IPS DF 6.9 (cell line): ENCODE measurements at regions not wholly inside any gene's neighbourhood (a gene's known extent, or its start where the extent isn't known, plus 50 kb on each side); places are given as distances from the start of the nearest gene placed in this dataset.

Source experiments
- DNase-seq: peaks from one replicate; pipeline ENCODE4 v3.0.0-alpha.2; 2013; ENCODE audit warnings: low read depth, low spot score
- H3K27ac ChIP-seq: one replicate; pipeline ENCODE4 v1.5.1; 2013; ENCODE audit warnings: low read length, control low read depth
- H3K27me3 ChIP-seq: 2 replicates; pipeline ENCODE4 v1.6.1; 2013; ENCODE audit warnings: mild to moderate bottlenecking, low read length; ENCODE audit not compliant: control insufficient read depth, insufficient read depth
- H3K36me3 ChIP-seq: 2 replicates; pipeline ENCODE4 v1.6.1; 2013; ENCODE audit warnings: low read length; ENCODE audit not compliant: control insufficient read depth, insufficient read depth
- H3K4me1 ChIP-seq: 2 replicates; pipeline ENCODE4 v1.6.1; 2013; ENCODE audit warnings: low read length; ENCODE audit not compliant: control insufficient read depth, insufficient read depth
- H3K4me3 ChIP-seq: 2 replicates; pipeline ENCODE4 v1.5.1; 2013; ENCODE audit warnings: mild to moderate bottlenecking, low read length
- H3K9me3 ChIP-seq: 2 replicates; pipeline ENCODE4 v1.6.1; 2013; ENCODE audit warnings: low read length, inconsistent platforms; ENCODE audit not compliant: control insufficient read depth, insufficient read depth
- WGBS: extraction: QIAGEN DNeasy Blood & Tissue Kit; methylation state at CpG from one replicate; pipeline ENCODE4 v1.1.7; 2013; ENCODE audit warnings: mixed read lengths, missing lambda C conversion rate; ENCODE audit not compliant: insufficient read length, insufficient coverage; 5-methylcytosine and 5-hydroxymethylcytosine counted together

DNA sequence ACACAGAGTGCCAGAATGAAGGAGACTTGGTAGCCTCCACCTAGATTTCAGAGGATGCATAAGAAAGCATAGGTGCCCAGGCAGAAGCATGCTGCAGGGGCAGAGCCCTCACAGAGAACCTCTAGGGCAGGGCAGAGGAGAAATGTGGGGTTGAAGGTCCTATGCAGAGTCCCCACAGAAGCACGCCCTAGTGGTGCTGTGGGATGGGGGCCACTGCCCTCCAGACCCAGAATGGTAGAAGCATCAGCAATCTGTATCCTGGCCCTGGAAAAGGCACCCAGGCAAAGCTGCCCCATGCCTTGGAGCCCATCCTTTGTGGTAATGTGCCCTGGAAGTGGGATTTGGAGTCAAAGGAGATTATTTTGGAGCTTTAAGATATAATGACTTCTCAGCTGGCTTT lies 992.9 kb upstream of the PABPC4L start:
- Histone ChIP-seq H3K27ac (no peak overlapping the region), H3K27me3 (no peaks in the 10 kb centered on the region), H3K36me3 (no peaks in the 10 kb centered on the region), H3K4me1 (no peaks in the 10 kb centered on the region), H3K9me3 (no peaks in the 10 kb centered on the region), H3K4me3 (no peak overlapping the region)
- DNase-seq: no peak
- WGBS: no CpG with 5 or more reads among the region's 1 CpG

DNA sequence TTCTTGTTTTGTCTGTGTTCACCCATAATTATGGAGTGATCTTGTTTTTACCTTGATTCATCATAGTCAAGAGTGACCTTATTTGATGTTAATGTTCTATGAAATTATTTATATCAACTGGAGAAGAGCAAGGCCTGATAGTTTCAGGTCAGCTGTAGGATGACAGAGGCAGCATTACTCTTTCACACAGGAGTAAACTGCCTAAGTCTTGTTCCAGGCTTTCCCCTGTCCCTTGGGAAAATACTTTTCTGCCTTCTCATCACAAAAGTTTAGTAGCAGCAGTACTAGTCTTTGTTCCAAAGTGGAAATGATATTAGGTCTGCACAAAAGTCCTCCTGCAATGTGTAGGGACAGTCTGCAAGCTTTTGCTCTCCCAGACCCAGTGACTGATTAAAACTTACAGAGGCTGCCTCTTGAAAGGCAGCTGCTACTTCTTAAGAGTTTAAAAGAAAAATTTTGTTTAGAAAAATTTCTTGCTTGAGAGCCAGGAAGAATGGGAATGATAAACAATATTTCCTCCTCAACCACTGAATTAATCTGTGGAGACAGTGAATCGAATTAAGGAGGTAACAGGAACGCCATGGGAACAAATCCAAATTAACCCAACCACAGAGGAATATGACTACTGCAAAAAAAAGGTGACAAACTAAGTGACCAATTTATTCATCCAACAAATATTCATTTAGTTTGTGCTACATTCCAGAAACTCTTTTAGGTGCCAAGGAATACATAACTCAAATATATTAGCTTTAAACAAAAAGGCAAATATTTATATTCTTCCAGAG lies 991.4 kb upstream of the PABPC4L start:
- no peak for DNase-seq
- no CpG with 5 or more reads among the region's 2 CpGs for WGBS
- Histone ChIP-seq H3K27me3 (no peaks in the 10 kb centered on the region), H3K9me3 (no peaks in the 10 kb centered on the region), H3K4me1 (no peaks in the 10 kb centered on the region), H3K36me3 (no peaks in the 10 kb centered on the region), H3K27ac (no peak overlapping the region), H3K4me3 (no peak overlapping the region)

- WGBS: no CpG with 5 or more reads among the region's 1 CpG
- peaks cover 2% of the 10 kb centered on the region; the same call in 1 of the 2 replicates for H3K4me1 ChIP-seq
- H3K27ac ChIP-seq: no peak overlapping the region
- H3K36me3 ChIP-seq: no peaks in the 10 kb centered on the region
- no peak for DNase-seq
- H3K9me3 ChIP-seq: no peaks in the 10 kb centered on the region
- H3K27me3 ChIP-seq: no peaks in the 10 kb centered on the region
- H3K4me3 ChIP-seq: no peak overlapping the region
These were observed 990.0 kb upstream of the PABPC4L start for GRCh38 chr4:135191596-135191995.

- no peak for DNase-seq
These were observed 984.4 kb upstream of the PABPC4L start for GRCh38 chr4:135186002-135186401.

GRCh38 chr4:135185256-135185655 lies 983.7 kb upstream of the PABPC4L start:
- peaks cover 7% of the 10 kb centered on the region; the same call in 1 of the 2 replicates for H3K4me1 ChIP-seq

More at GRCh38 chr4:135186002-135186401, 984.4 kb upstream of the PABPC4L start:
- no peaks in the 10 kb centered on the region for H3K9me3 ChIP-seq
- H3K4me3 ChIP-seq: no peak overlapping the region
- H3K27ac ChIP-seq: no peak overlapping the region
- no CpG with 5 or more reads among the region's 3 CpGs for WGBS
- peaks cover 7% of the 10 kb centered on the region; the same call in 1 of the 2 replicates for H3K4me1 ChIP-seq
- no peaks in the 10 kb centered on the region for H3K27me3 ChIP-seq
- no peaks in the 10 kb centered on the region for H3K36me3 ChIP-seq

GRCh38 chr4:135184715-135185114 lies 983.1 kb upstream of the PABPC4L start:
- no peaks in the 10 kb centered on the region for H3K27me3 ChIP-seq
- H3K9me3 ChIP-seq: no peaks in the 10 kb centered on the region
- no peak overlapping the region for H3K27ac ChIP-seq
- H3K36me3 ChIP-seq: no peaks in the 10 kb centered on the region
- DNase-seq: no peak
- WGBS: no CpG with 5 or more reads among the region's 6 CpGs
- peaks cover 7% of the 10 kb centered on the region; the same call in 1 of the 2 replicates for H3K4me1 ChIP-seq
- H3K4me3 ChIP-seq: no peak overlapping the region

More at GRCh38 chr4:135185256-135185655, 983.7 kb upstream of the PABPC4L start:
- no CpG with 5 or more reads among the region's 4 CpGs for WGBS
- Histone ChIP-seq H3K27ac (no peak overlapping the region), H3K27me3 (no peaks in the 10 kb centered on the region), H3K4me3 (no peak overlapping the region), H3K36me3 (no peaks in the 10 kb centered on the region), H3K9me3 (no peaks in the 10 kb centered on the region)
- DNase-seq: no peak

DNA sequence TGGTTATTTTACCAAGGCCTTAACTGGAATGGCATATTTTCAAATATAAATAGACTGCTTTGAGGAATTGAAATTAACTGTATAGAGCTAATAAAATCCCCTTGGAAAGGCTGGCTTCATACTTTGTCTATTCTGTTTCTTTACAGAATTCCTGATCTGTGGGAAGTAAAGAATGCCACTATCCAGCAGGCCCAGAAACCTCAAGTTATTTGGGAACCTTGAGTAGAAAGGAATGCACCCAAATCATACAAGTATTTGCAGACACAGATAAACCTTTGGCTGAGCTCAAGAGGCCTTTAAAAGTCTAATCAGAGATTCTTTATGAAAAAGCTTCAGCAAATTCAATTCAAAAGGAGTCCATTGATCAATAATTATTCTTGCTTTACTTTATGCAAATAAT lies 975.7 kb upstream of the PABPC4L start:
- Histone ChIP-seq H3K4me3 (no peak overlapping the region), H3K4me1 (no peaks in the 10 kb centered on the region), H3K27me3 (no peaks in the 10 kb centered on the region), H3K36me3 (no peaks in the 10 kb centered on the region), H3K27ac (no peak overlapping the region), H3K9me3 (no peaks in the 10 kb centered on the region)
- no peak for DNase-seq

- no peak overlapping the region for H3K4me3 ChIP-seq
These were observed 965.1 kb upstream of the PABPC4L start for GRCh38 chr4:135166661-135167060.

DNA sequence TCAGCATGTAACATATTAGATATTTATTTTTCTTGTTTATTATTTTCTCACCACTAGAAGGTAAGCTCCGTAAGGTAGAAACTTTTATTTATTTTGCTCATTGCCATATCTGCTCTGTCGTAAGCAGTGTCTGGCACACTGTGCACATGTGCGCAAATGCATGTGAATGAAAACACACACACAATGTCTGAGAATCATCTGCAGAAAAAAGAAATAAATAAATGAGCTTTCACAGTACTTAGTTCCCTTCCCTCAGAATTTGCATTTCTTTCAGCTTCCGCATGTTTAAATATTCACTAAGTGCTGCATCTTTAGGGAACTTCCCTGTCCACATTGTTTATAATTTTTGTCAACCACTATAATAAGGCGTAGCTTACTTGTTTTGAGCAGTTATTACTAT lies 963.0 kb upstream of the PABPC4L start:
- H3K4me3 ChIP-seq: no peak overlapping the region
- no peaks in the 10 kb centered on the region for H3K27me3 ChIP-seq
- H3K36me3 ChIP-seq: no peaks in the 10 kb centered on the region
- no peak for DNase-seq
- WGBS: no CpG with 5 or more reads among the region's 5 CpGs
- H3K27ac ChIP-seq: no peak overlapping the region
- 0 out of 2 replicates have a peak, but pooled peaks cover 1% of the 10 kb centered on the region for H3K4me1 ChIP-seq
- no peaks in the 10 kb centered on the region for H3K9me3 ChIP-seq

More at GRCh38 chr4:135166661-135167060, 965.1 kb upstream of the PABPC4L start:
- no CpG with 5 or more reads among the region's 2 CpGs for WGBS
- H3K36me3 ChIP-seq: no peaks in the 10 kb centered on the region
- DNase-seq: no peak
- no peak overlapping the region for H3K27ac ChIP-seq
- 0 out of 2 replicates have a peak, but pooled peaks cover 1% of the 10 kb centered on the region for H3K4me1 ChIP-seq
- no peaks in the 10 kb centered on the region for H3K9me3 ChIP-seq
- no peaks in the 10 kb centered on the region for H3K27me3 ChIP-seq

DNA sequence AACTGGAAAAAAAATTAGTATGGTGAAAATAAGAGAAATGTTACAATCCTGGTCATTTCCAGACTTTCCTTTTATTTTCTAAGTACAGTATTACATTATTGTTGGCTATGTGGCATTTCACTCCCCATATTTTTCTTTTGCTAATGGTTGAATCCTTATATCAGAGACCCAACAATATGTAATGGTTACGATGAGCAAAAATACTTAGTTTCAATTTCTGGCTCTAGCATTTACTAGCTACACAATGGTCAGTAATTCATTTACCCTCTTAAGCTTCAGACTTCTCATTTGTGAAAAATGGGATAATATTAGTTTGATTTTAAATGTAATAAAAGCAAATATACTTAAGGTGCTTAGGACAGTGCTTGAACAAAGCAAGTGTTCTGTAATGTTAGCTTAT lies 942.9 kb upstream of the PABPC4L start:
- no CpG with 5 or more reads among the region's 1 CpG for WGBS
- DNase-seq: no peak

GRCh38 chr4:135124196-135124595 lies 922.6 kb upstream of the PABPC4L start:
- Histone ChIP-seq H3K9me3 (no peaks in the 10 kb centered on the region), H3K27me3 (no peaks in the 10 kb centered on the region), H3K27ac (no peak overlapping the region), H3K36me3 (no peaks in the 10 kb centered on the region), H3K4me3 (no peak overlapping the region), H3K4me1 (no peaks in the 10 kb centered on the region)
- DNase-seq: no peak

More for the DNA sequence above, 942.9 kb upstream of the PABPC4L start:
- H3K9me3 ChIP-seq: no peaks in the 10 kb centered on the region
- H3K4me3 ChIP-seq: no peak overlapping the region
- no peaks in the 10 kb centered on the region for H3K36me3 ChIP-seq
- H3K27me3 ChIP-seq: no peaks in the 10 kb centered on the region
- no peaks in the 10 kb centered on the region for H3K4me1 ChIP-seq
- H3K27ac ChIP-seq: no peak overlapping the region
